HG03571 (cell line): ENCODE measurements at regions not wholly inside any gene's neighbourhood (a gene's known extent, or its start where the extent isn't known, plus 50 kb on each side); places are given as distances from the start of the nearest gene placed in this dataset.

ENCODE experiments used
- ATAC-seq: cut with Tn5 transposase; IDR thresholded peaks from one replicate; pipeline ENCODE4 v1.9.1; 2021; ENCODE audit not compliant: unreplicated experiment

- no peak for ATAC-seq
Measured at GRCh38 chr21:35652196-35652595, 408.1 kb downstream of the SETD4 start.

GRCh38 chr21:35651196-35651595, 409.1 kb downstream of the SETD4 start:
- no peak for ATAC-seq

- no peak for ATAC-seq
Measured at GRCh38 chr21:35649186-35649585, 411.1 kb downstream of the SETD4 start.

GRCh38 chr21:35648512-35648911, 411.8 kb downstream of the SETD4 start:
- no peak for ATAC-seq

GRCh38 chr21:35646606-35647005, 413.7 kb downstream of the SETD4 start:
- ATAC-seq, result no peak

- ATAC-seq, result no peak
Measured at GRCh38 chr21:35645991-35646390, 414.3 kb downstream of the SETD4 start.

GRCh38 chr21:35644523-35644922, 415.8 kb downstream of the SETD4 start:
- ATAC-seq, result no peak

- ATAC-seq, result no peak
Measured at GRCh38 chr21:35643176-35643575, 417.1 kb downstream of the SETD4 start.

- no peak for ATAC-seq
Measured at GRCh38 chr21:35641271-35642016, 418.9 kb downstream of the SETD4 start.

GRCh38 chr21:35637431-35637830, 422.9 kb downstream of the SETD4 start:
- no peak for ATAC-seq

GRCh38 chr21:35635994-35636393, 424.3 kb downstream of the SETD4 start:
- ATAC-seq, result no peak

GRCh38 chr21:35635261-35635660, 425.1 kb downstream of the SETD4 start:
- ATAC-seq, result no peak

- ATAC-seq, result no peak
Measured at GRCh38 chr21:35633501-35633900, 426.8 kb downstream of the SETD4 start.

- no peak for ATAC-seq
Measured at GRCh38 chr21:35632711-35633110, 427.6 kb downstream of the SETD4 start.

- no peak for ATAC-seq
Measured at GRCh38 chr21:35628316-35628715, 432.0 kb downstream of the SETD4 start.

GRCh38 chr21:35627462-35627861, 432.9 kb downstream of the SETD4 start:
- ATAC-seq, result no peak

GRCh38 chr21:35625576-35625975, 434.8 kb downstream of the SETD4 start:
- ATAC-seq, result no peak

GRCh38 chr21:35624901-35625300, 435.4 kb downstream of the SETD4 start:
- no peak for ATAC-seq

- no peak for ATAC-seq
Measured at GRCh38 chr21:35622612-35623011, 437.7 kb downstream of the SETD4 start.

- ATAC-seq, result no peak
Measured at GRCh38 chr21:35619184-35619583, 441.1 kb downstream of the SETD4 start.

- ATAC-seq, result no peak
Measured at GRCh38 chr21:35617491-35617890, 442.8 kb downstream of the SETD4 start.

- ATAC-seq, result no peak
Measured at GRCh38 chr21:35616090-35616489, 444.2 kb downstream of the SETD4 start.

- ATAC-seq, result no peak
Measured at GRCh38 chr21:35615325-35615724, 445.0 kb downstream of the SETD4 start.
